ENCODE measurements at regions not wholly inside any gene's neighbourhood (a gene's known extent, or its start where the extent isn't known, plus 50 kb on each side); places are given as distances from the start of the nearest gene placed in this dataset.

DNA sequence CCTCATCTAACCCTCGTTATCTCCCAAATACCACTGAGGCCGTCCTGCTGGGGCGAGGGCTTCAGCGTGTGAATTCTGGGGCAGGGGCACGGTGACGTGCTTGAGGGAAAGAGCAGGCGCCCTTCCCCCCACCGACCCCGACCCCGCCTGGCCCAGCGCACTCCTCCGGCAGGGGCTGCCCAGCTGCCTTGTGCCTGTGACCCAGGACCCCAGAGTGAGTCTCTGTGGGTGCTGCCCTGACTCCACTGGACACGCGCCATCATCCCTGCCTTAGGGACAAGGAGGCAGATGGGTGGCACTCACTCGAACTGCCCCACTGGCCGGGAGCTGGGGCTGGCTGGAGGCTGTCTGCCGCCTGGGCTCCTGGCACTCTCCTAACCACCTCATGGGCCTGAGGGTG is 136.2 kb upstream of the LPCAT1 start:
- no peak for TF ChIP-seq ZNF629 (CRISPR knock-in tag; conservative IDR thresholded peaks at IDR 0.05)
- TF ChIP-seq MXI1 (IDR thresholded peaks at IDR 0.05; ENCODE audit: borderline replicate concordance, low read depth, low read length): no peak
- TF ChIP-seq, protein P1, sequence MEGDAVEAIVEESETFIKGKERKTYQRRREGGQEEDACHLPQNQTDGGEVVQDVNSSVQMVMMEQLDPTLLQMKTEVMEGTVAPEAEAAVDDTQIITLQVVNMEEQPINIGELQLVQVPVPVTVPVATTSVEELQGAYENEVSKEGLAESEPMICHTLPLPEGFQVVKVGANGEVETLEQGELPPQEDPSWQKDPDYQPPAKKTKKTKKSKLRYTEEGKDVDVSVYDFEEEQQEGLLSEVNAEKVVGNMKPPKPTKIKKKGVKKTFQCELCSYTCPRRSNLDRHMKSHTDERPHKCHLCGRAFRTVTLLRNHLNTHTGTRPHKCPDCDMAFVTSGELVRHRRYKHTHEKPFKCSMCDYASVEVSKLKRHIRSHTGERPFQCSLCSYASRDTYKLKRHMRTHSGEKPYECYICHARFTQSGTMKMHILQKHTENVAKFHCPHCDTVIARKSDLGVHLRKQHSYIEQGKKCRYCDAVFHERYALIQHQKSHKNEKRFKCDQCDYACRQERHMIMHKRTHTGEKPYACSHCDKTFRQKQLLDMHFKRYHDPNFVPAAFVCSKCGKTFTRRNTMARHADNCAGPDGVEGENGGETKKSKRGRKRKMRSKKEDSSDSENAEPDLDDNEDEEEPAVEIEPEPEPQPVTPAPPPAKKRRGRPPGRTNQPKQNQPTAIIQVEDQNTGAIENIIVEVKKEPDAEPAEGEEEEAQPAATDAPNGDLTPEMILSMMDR (CRISPR knock-in tag; IDR thresholded peaks at IDR 0.05): no peak
- no peak for TF ChIP-seq ZFP36 (IDR thresholded peaks at IDR 0.05; ENCODE audit: borderline replicate concordance, low read depth, low read length, partially characterized antibody)
- no peak for TF ChIP-seq NR2C2 (CRISPR knock-in tag; IDR thresholded peaks at IDR 0.05; ENCODE audit: borderline replicate concordance)
- no peak for TF ChIP-seq ARNT (IDR thresholded peaks at IDR 0.05)
- no peak for TF ChIP-seq ZNF614 (CRISPR knock-in tag; IDR thresholded peaks at IDR 0.05; ENCODE audit: borderline replicate concordance)
- no peak for TF ChIP-seq ZNF451 (CRISPR knock-in tag; IDR thresholded peaks at IDR 0.05)
- TF ChIP-seq ZNF10 (CRISPR knock-in tag; IDR thresholded peaks at IDR 0.05; ENCODE audit: borderline replicate concordance, low read depth): no peak
- TF ChIP-seq ZSCAN20 (CRISPR knock-in tag; IDR thresholded peaks at IDR 0.05; ENCODE audit: borderline replicate concordance): no peak
- TF ChIP-seq HIVEP1 (CRISPR knock-in tag; IDR thresholded peaks at IDR 0.05): no peak
- TF ChIP-seq REST (IDR thresholded peaks at IDR 0.05; ENCODE audit: borderline replicate concordance in 1 of 2, low read depth in 1 of 2, low read length in 2 of 2): no peak
- TF ChIP-seq, protein P2, sequence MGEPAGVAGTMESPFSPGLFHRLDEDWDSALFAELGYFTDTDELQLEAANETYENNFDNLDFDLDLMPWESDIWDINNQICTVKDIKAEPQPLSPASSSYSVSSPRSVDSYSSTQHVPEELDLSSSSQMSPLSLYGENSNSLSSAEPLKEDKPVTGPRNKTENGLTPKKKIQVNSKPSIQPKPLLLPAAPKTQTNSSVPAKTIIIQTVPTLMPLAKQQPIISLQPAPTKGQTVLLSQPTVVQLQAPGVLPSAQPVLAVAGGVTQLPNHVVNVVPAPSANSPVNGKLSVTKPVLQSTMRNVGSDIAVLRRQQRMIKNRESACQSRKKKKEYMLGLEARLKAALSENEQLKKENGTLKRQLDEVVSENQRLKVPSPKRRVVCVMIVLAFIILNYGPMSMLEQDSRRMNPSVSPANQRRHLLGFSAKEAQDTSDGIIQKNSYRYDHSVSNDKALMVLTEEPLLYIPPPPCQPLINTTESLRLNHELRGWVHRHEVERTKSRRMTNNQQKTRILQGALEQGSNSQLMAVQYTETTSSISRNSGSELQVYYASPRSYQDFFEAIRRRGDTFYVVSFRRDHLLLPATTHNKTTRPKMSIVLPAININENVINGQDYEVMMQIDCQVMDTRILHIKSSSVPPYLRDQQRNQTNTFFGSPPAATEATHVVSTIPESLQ (CRISPR knock-in tag; conservative IDR thresholded peaks at IDR 0.05): no peak
- TF ChIP-seq ZSCAN9 (CRISPR knock-in tag; IDR thresholded peaks at IDR 0.05; ENCODE audit: borderline replicate concordance): no peak

Measured in HepG2 (cell line).